ENCODE measurements at regions not wholly inside any gene's neighbourhood (a gene's known extent, or its start where the extent isn't known, plus 50 kb on each side); places are given as distances from the start of the nearest gene placed in this dataset.

DNA sequence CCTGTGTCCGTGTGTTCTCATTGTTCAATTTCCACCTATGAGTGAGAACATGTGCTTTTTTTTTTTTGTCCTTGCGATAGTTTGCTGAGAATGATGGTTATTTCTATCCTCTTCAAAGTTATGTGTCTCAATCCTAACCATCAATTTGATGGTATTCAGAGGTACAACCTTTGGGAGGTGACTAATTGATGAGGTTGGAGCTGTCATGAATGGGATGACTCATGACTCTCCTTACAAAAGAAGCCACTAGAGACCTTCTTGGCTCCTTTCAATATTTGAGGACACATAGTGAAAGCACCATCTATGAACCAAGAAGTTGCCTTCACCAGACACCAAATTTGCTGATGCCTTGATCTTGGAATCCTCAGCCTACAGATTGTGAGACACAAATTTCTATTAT, 677.1 kb upstream of the DDX18 start:
- Histone ChIP-seq H3K9ac (ENCODE audit: low read depth, low read length) (no peak overlapping the region), H2BK5ac (ENCODE audit: low read depth, low read length, poor library complexity, severe bottlenecking) (no peak overlapping the region), H4K5ac (ENCODE audit: low read depth, low read length) (no peak overlapping the region), H3K4ac (ENCODE audit: low read depth, low read length) (no peak overlapping the region), H2AK5ac (ENCODE audit: low read depth, low read length) (no peak overlapping the region), H3K4me1 (ENCODE audit: control insufficient read depth, insufficient read depth, low read length) (no peaks in the 10 kb centered on the region), H4K8ac (ENCODE audit: low read depth in 2 of 2, low read length in 2 of 2) (no peak overlapping the region), H3K36me3 (ENCODE audit: control insufficient read depth, insufficient read depth, low read length) (no peaks in the 10 kb centered on the region), H3K18ac (ENCODE audit: low read depth, low read length) (no peak overlapping the region), H3K9me1 (ENCODE audit: insufficient read depth, low read length) (no peaks in the 10 kb centered on the region), H2BK15ac (ENCODE audit: low read depth, low read length) (no peak overlapping the region), H3K56ac (ENCODE audit: extremely low read depth, insufficient read depth, low read length) (no peak overlapping the region), H3K27me3 (ENCODE audit: control insufficient read depth, insufficient read depth, low read length) (no peaks in the 10 kb centered on the region), H2AK9ac (replicated peaks; ENCODE audit: low read depth, low read length, poor library complexity) (no peak overlapping the region), H2AFZ (replicated peaks; ENCODE audit: low read length, poor library complexity) (no peak overlapping the region), H2BK120ac (ENCODE audit: low read depth, low read length) (no peak overlapping the region), H3K14ac (replicated peaks; ENCODE audit: low read depth, low read length) (no peak overlapping the region), H3K79me1 (ENCODE audit: low read depth in 1 of 2, low read length in 2 of 2) (no peaks in the 10 kb centered on the region), H2BK20ac (ENCODE audit: low read depth, low read length) (no peak overlapping the region), H4K20me1 (ENCODE audit: insufficient read depth, low read length) (no peaks in the 10 kb centered on the region), H3K9me3 (ENCODE audit: control insufficient read depth, insufficient read depth, low read length) (peaks cover 2% of the 10 kb centered on the region; the same call in 1 of the 2 replicates), H4K91ac (ENCODE audit: insufficient read depth, low read depth, low read length) (no peak overlapping the region), H3K27ac (ENCODE audit: insufficient read depth, low read length) (no peak overlapping the region), H3K4me2 (ENCODE audit: low read depth, low read length) (no peak overlapping the region), H3K23ac (ENCODE audit: low read depth, low read length) (no peak overlapping the region), H3K4me3 (ENCODE audit: insufficient read depth, low read depth, low read length) (no peak overlapping the region)
- no TSS peak for BruUV-seq (replicated peaks)
- in situ Hi-C loops (cut with MboI; ENCODE audit: low sequenced_read_pairs), result no loop called here
- no CpG with 5 or more reads among the region's 2 CpGs for WGBS, 2 experiments (ENCODE audit: extremely low coverage in 2 of 2, insufficient read length in 1 of 2)
- ATAC-seq (ENCODE audit: low read depth) (no peak), DNase-seq (no peak)
- ChIA-PET CTCF (no interaction called here), POLR2A (ENCODE audit: unreplicated experiment) (no interaction called here)
- intact Hi-C loops (cut with micrococcal nuclease), result no loop called here
- dilution Hi-C loops (cut with HindIII; ENCODE audit: low sequenced_read_pairs, unreplicated experiment), result no loop called here
- TF ChIP-seq SMC3 (IDR thresholded peaks at IDR 0.05; ENCODE audit: low read depth, low read length) (no peak), POLR2A (IDR thresholded peaks at IDR 0.05; ENCODE audit: low read depth, low read length) (no peak), MXI1 (IDR thresholded peaks at IDR 0.05; ENCODE audit: borderline replicate concordance, low read depth, low read length) (no peak), MAZ (IDR thresholded peaks at IDR 0.05; ENCODE audit: borderline replicate concordance, low read depth, low read length) (no peak), CEBPB (IDR thresholded peaks at IDR 0.05; ENCODE audit: low read depth, low read length) (no peak), RFX5 (IDR thresholded peaks at IDR 0.05; ENCODE audit: low read depth, low read length) (no peak)
- TF ChIP-seq, protein P1, sequence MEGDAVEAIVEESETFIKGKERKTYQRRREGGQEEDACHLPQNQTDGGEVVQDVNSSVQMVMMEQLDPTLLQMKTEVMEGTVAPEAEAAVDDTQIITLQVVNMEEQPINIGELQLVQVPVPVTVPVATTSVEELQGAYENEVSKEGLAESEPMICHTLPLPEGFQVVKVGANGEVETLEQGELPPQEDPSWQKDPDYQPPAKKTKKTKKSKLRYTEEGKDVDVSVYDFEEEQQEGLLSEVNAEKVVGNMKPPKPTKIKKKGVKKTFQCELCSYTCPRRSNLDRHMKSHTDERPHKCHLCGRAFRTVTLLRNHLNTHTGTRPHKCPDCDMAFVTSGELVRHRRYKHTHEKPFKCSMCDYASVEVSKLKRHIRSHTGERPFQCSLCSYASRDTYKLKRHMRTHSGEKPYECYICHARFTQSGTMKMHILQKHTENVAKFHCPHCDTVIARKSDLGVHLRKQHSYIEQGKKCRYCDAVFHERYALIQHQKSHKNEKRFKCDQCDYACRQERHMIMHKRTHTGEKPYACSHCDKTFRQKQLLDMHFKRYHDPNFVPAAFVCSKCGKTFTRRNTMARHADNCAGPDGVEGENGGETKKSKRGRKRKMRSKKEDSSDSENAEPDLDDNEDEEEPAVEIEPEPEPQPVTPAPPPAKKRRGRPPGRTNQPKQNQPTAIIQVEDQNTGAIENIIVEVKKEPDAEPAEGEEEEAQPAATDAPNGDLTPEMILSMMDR (conservative IDR thresholded peaks at IDR 0.05; ENCODE audit: low read depth, low read length), result no peak
